ENCODE measurements at regions not wholly inside any gene's neighbourhood (a gene's known extent, or its start where the extent isn't known, plus 50 kb on each side); places are given as distances from the start of the nearest gene placed in this dataset.

GRCh38 chrX:98362630-98363029 lies 1478.9 kb downstream of the RPA4 start:
- no peak for DNase-seq

GRCh38 chrX:98371994-98372393 lies 1488.3 kb downstream of the RPA4 start:
- no peak for DNase-seq

GRCh38 chrX:98379134-98379533 lies 1495.4 kb downstream of the RPA4 start:
- DNase-seq: no peak

GRCh38 chrX:98380106-98380505 lies 1496.4 kb downstream of the RPA4 start:
- no peak for DNase-seq

GRCh38 chrX:98380556-98380955 lies 1496.8 kb downstream of the RPA4 start:
- no peak for DNase-seq

GRCh38 chrX:98398542-98398941 lies 1514.8 kb downstream of the RPA4 start:
- no peak for DNase-seq

GRCh38 chrX:98405376-98405775 lies 1521.7 kb downstream of the RPA4 start:
- DNase-seq: no peak

GRCh38 chrX:98407584-98407983 lies 1523.9 kb downstream of the RPA4 start:
- DNase-seq: no peak

GRCh38 chrX:98409867-98410266 lies 1526.2 kb downstream of the RPA4 start:
- DNase-seq: no peak

- DNase-seq: no peak
Observed at GRCh38 chrX:98412058-98412457, 1528.3 kb downstream of the RPA4 start.

GRCh38 chrX:98422536-98422935 lies 1538.8 kb downstream of the RPA4 start:
- DNase-seq: no peak

- no peak for DNase-seq
Observed at GRCh38 chrX:98432413-98432812, 1548.7 kb downstream of the RPA4 start.

- no peak for DNase-seq
Observed at GRCh38 chrX:98448524-98448923, 1564.8 kb downstream of the RPA4 start.

GRCh38 chrX:98452456-98452855 lies 1568.7 kb downstream of the RPA4 start:
- DNase-seq: no peak

GRCh38 chrX:98459669-98460068 lies 1576.0 kb downstream of the RPA4 start:
- DNase-seq: no peak

- DNase-seq: no peak
Observed at GRCh38 chrX:98480606-98481005, 1596.9 kb downstream of the RPA4 start.

GRCh38 chrX:98481636-98482035 lies 1597.9 kb downstream of the RPA4 start:
- no peak for DNase-seq

GRCh38 chrX:98490670-98491069 lies 1607.0 kb downstream of the RPA4 start:
- DNase-seq: no peak

- DNase-seq: peak in 1 of 51 donors; percentile 0
Observed at GRCh38 chrX:98501426-98501825, 1617.7 kb downstream of the RPA4 start.

GRCh38 chrX:98506907-98507306 lies 1623.2 kb downstream of the RPA4 start:
- DNase-seq: no peak

GRCh38 chrX:98514032-98514431 lies 1630.3 kb downstream of the RPA4 start:
- no peak for DNase-seq

GRCh38 chrX:98516120-98516519 lies 1632.4 kb downstream of the RPA4 start:
- no peak for DNase-seq

- no peak for DNase-seq
Observed at GRCh38 chrX:98523026-98523425, 1639.3 kb downstream of the RPA4 start.

GRCh38 chrX:98523521-98523920 lies 1639.8 kb downstream of the RPA4 start:
- DNase-seq: no peak

GRCh38 chrX:98548519-98548918 lies 1664.8 kb downstream of the RPA4 start:
- DNase-seq: no peak

Measured in hypothalamus (tissue), 51 donors.